SK-N-MC (cell line): ENCODE measurements at regions not wholly inside any gene's neighbourhood (a gene's known extent, or its start where the extent isn't known, plus 50 kb on each side); places are given as distances from the start of the nearest gene placed in this dataset.
"Not testable (repeated sequence)": the region's sequence is repeated elsewhere in the genome, so short reads cannot be mapped to it uniquely, and the experiment has no call there.

ENCODE experiments used
- DNase-seq: peaks from one replicate; pipeline ENCODE4 v3.0.0-alpha.2; 2011; ENCODE audit warnings: low read depth, low spot score
- H3K27ac ChIP-seq: fragments of 200-600 bp; sonication (generic); 2 replicates; pipeline ENCODE4 v1.5.1; 2016; ENCODE audit warnings: mixed run types
- H3K36me3 ChIP-seq: fragments of 200-600 bp; sonication (generic); 2 replicates; pipeline ENCODE4 v1.6.1; 2017; ENCODE audit warnings: antibody characterized with exemption, low read length, mixed read lengths; ENCODE audit not compliant: insufficient read depth
- H3K4me3 ChIP-seq: fragments of 200-600 bp; sonication (generic); 2 replicates; pipeline ENCODE4 v1.5.1; 2016
- H3K9ac ChIP-seq: fragments of 200-600 bp; sonication (generic); 2 replicates; pipeline ENCODE4 v1.8.0; 2017; ENCODE audit warnings: mixed run types, mixed read lengths; ENCODE audit not compliant: insufficient read length
- H3K9me3 ChIP-seq: fragments of 200-600 bp; sonication (generic); 2 replicates; pipeline ENCODE4 v1.6.1; 2017; ENCODE audit warnings: low read depth, mild to moderate bottlenecking, antibody characterized with exemption, low read length, moderate library complexity, mixed read lengths
- EZH2 ChIP-seq: fragments of 200-600 bp; sonication (generic); IDR thresholded peaks from one replicate; pipeline ENCODE4 v1.6.1; 2017; ENCODE audit warnings: antibody characterized with exemption
- FOXP2 ChIP-seq: optimal IDR thresholded peaks from 2 replicates; pipeline ENCODE3; 2011; ENCODE audit warnings: mild to moderate bottlenecking, moderate library complexity; ENCODE audit not compliant: insufficient read depth; ENCODE audit errors: extremely low read length, control extremely low read depth
- POLR2AphosphoS5 ChIP-seq: IDR thresholded peaks from 2 replicates; pipeline ENCODE4 v1.6.1; 2012; ENCODE audit warnings: mild to moderate bottlenecking, low read depth, low read length, borderline replicate concordance

GRCh38 chr2:126982935-126983334 lies 84.2 kb downstream of the TEX51 start:
- no peak overlapping the region for H3K4me3 ChIP-seq
- no peak for DNase-seq
- H3K36me3 ChIP-seq, result no peaks in the 10 kb centered on the region
- TF ChIP-seq FOXP2, result no peak
- no peak for TF ChIP-seq POLR2AphosphoS5
- TF ChIP-seq EZH2, result no peak
- H3K9ac ChIP-seq, result no peak overlapping the region
- no peak overlapping the region for H3K27ac ChIP-seq
- no peaks in the 10 kb centered on the region for H3K9me3 ChIP-seq

DNA sequence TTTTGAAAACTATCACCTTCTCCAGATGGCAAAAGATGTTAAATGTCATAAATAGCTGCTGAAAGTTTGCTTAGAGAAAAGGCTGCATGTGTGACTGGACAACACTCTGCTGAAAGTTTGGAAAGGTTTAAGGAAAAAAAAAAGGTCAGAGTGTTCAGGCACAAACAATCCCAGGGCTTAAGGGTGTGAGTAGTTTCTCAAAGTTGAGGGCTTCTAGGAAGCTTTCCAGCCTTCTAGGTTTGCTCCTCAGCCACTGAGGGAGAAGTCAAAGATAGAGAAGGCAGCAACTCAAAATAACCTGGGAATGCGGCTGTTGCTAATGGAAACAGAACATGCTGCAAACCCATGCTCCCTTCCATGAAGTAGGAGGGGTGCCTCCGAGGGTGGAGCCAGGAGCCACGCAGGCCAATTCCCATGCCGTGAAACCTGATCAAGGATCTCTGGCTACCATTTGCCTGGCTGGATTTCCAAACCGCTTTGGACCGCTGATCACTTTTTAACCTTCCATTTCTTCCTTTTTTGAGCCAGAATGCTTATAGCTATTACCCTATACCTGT lies 88.0 kb downstream of the TEX51 start:
- Histone ChIP-seq H3K9ac (no peak overlapping the region), H3K9me3 (no peaks in the 10 kb centered on the region), H3K27ac (no peak overlapping the region), H3K36me3 (no peaks in the 10 kb centered on the region), H3K4me3 (no peak overlapping the region)
- TF ChIP-seq EZH2, result no peak
- no peak for TF ChIP-seq FOXP2
- no peak for TF ChIP-seq POLR2AphosphoS5
- DNase-seq, result no peak

- H3K9ac ChIP-seq, result no peak overlapping the region
- DNase-seq, result no peak
- no peaks in the 10 kb centered on the region for H3K36me3 ChIP-seq
- H3K4me3 ChIP-seq, result no peak overlapping the region
- no peak for TF ChIP-seq EZH2
- TF ChIP-seq POLR2AphosphoS5, result no peak
- TF ChIP-seq FOXP2, result no peak
- H3K9me3 ChIP-seq, result no peaks in the 10 kb centered on the region
- no peak overlapping the region for H3K27ac ChIP-seq
These were observed 89.8 kb downstream of the TEX51 start for GRCh38 chr2:126988482-126988881.

DNA sequence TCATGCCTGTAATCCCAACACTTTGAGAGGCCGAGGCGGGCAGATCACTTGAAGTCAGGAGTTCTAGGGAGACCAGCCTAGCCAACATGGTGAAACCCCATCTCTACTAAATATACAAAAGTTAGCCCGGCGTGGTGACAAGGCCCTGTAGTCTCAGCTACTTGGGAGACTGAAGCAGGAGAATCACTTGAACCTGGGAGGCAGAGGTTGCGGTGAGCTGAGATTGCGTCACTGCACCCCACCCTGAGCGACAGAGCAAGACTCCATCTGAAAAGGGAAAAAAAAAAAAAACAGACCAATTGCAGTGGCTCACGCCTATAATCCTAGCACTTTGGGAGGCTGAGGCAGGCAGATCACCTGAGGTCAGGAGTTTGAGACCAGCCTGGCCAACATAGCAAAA lies 90.4 kb downstream of the TEX51 start:
- not testable (repeated sequence) for H3K9me3 ChIP-seq, H3K27ac ChIP-seq, H3K4me3 ChIP-seq, H3K36me3 ChIP-seq, H3K9ac ChIP-seq, DNase-seq

- Histone ChIP-seq H3K36me3 (no peaks in the 10 kb centered on the region), H3K9ac (no peak overlapping the region), H3K9me3 (no peaks in the 10 kb centered on the region), H3K27ac (no peak overlapping the region), H3K4me3 (no peak overlapping the region)
- no peak for TF ChIP-seq EZH2
- TF ChIP-seq POLR2AphosphoS5, result no peak
- no peak for TF ChIP-seq FOXP2
- no peak for DNase-seq
These were observed 91.5 kb downstream of the TEX51 start for GRCh38 chr2:126990200-126990599.

- no peak for DNase-seq
- TF ChIP-seq EZH2 (no peak), POLR2AphosphoS5 (no peak), FOXP2 (no peak)
- no peak overlapping the region for H3K4me3 ChIP-seq
- H3K36me3 ChIP-seq, result no peaks in the 10 kb centered on the region
- no peak overlapping the region for H3K9ac ChIP-seq
- H3K27ac ChIP-seq, result no peak overlapping the region
- no peaks in the 10 kb centered on the region for H3K9me3 ChIP-seq
These were observed 92.2 kb downstream of the TEX51 start for GRCh38 chr2:126990605-126991532.

GRCh38 chr2:126994340-126994777 lies 95.7 kb downstream of the TEX51 start:
- no peak overlapping the region for H3K27ac ChIP-seq
- TF ChIP-seq POLR2AphosphoS5, result no peak
- no peak for TF ChIP-seq FOXP2
- TF ChIP-seq EZH2, result no peak
- no peak overlapping the region for H3K9ac ChIP-seq

GRCh38 chr2:126995621-126996377 lies 97.1 kb downstream of the TEX51 start:
- no peak overlapping the region for H3K4me3 ChIP-seq
- H3K27ac ChIP-seq, result no peak overlapping the region
- no peak for DNase-seq
- no peak overlapping the region for H3K9ac ChIP-seq
- no peaks in the 10 kb centered on the region for H3K9me3 ChIP-seq
- no peak for TF ChIP-seq FOXP2
- TF ChIP-seq EZH2, result no peak
- no peak for TF ChIP-seq POLR2AphosphoS5
- no peaks in the 10 kb centered on the region for H3K36me3 ChIP-seq

More at GRCh38 chr2:126994340-126994777, 95.7 kb downstream of the TEX51 start:
- H3K36me3 ChIP-seq, result no peaks in the 10 kb centered on the region
- no peaks in the 10 kb centered on the region for H3K9me3 ChIP-seq
- DNase-seq, result no peak
- H3K4me3 ChIP-seq, result no peak overlapping the region
